Gastroesophageal sphincter (tissue), 4 donors: ENCODE measurements at regions not wholly inside any gene's neighbourhood (a gene's known extent, or its start where the extent isn't known, plus 50 kb on each side); places are given as distances from the start of the nearest gene placed in this dataset.
"Not testable (repeated sequence)": the region's sequence is repeated elsewhere in the genome, so short reads cannot be mapped to it uniquely, and the experiment has no call there.

ENCODE experiments used
- ATAC-seq: fragments of 150-250 bp; one replicate; pipeline ENCODE4 v1.9.1; 2016; ENCODE audit warnings: mild to moderate bottlenecking, moderate library complexity
- H3K27ac ChIP-seq, 4 donors: fragments of 200-600 bp; sonication (generic) in 3 of 4; 1 replicate in 3 of 4; 2 replicates in 1 of 4; pipeline ENCODE4 v1.5.1; 2016 to 2019
- H3K27me3 ChIP-seq: fragments of 200-600 bp; sonication (generic); one replicate; pipeline ENCODE4 v1.5.1; 2019
- H3K36me3 ChIP-seq, 2 donors: fragments of 200-600 bp; sonication (generic); one replicate each; pipeline ENCODE4 v1.5.1; 2019; ENCODE audit warnings: control low read depth in 1 of 2
- H3K4me1 ChIP-seq, 3 donors: fragments of 200-600 bp; sonication (generic); 1 replicate in 2 of 3; 2 replicates in 1 of 3; pipeline ENCODE4 v1.5.1; 2016 to 2019; ENCODE audit warnings: control low read depth in 2 of 3
- H3K4me3 ChIP-seq, 2 donors: fragments of 200-600 bp; sonication (generic); one replicate each; pipeline ENCODE4 v1.5.1; 2019; ENCODE audit warnings: mild to moderate bottlenecking in 1 of 2, moderate library complexity in 1 of 2
- H3K9me3 ChIP-seq, 3 donors: fragments of 200-600 bp; sonication (generic); one replicate each; pipeline ENCODE4 v1.5.1; 2017 to 2019; ENCODE audit warnings: control low read depth in 2 of 3
- EP300 ChIP-seq: sonication (generic); formaldehyde crosslinking; IDR thresholded peaks from one replicate; pipeline ENCODE4 v1.6.1; 2017; ENCODE audit warnings: antibody characterized with exemption, mild to moderate bottlenecking
- POLR2A ChIP-seq, 2 donors: fragments of 450-650 bp; IDR thresholded peaks; one replicate each; pipeline ENCODE4 v1.6.1; 2017; ENCODE audit warnings: antibody characterized with exemption in 2 of 2, mild to moderate bottlenecking in 2 of 2, moderate library complexity in 1 of 2
- POLR2AphosphoS5 ChIP-seq: sonication (generic); formaldehyde crosslinking; IDR thresholded peaks from one replicate; pipeline ENCODE4 v1.6.1; 2017; ENCODE audit warnings: antibody characterized with exemption
- WGBS, 2 donors: methylation state at CpG; one replicate each; pipeline ENCODE4 v1.1.5; 2018; ENCODE audit warnings: low coverage in 1 of 2; 5-methylcytosine and 5-hydroxymethylcytosine counted together
- TF ChIP-seq, protein P1 (sequence below), 4 experiments: fragments of 200-600 bp in 2 of 4; fragments of 450-650 bp in 2 of 4; sonication (generic) in 1 of 4; IDR thresholded peaks; one replicate each; pipeline ENCODE4 v1.5.1; 2017 to 2019; ENCODE audit warnings: antibody characterized with exemption in 4 of 4, mild to moderate bottlenecking in 2 of 4, moderate library complexity in 2 of 4

DNA sequence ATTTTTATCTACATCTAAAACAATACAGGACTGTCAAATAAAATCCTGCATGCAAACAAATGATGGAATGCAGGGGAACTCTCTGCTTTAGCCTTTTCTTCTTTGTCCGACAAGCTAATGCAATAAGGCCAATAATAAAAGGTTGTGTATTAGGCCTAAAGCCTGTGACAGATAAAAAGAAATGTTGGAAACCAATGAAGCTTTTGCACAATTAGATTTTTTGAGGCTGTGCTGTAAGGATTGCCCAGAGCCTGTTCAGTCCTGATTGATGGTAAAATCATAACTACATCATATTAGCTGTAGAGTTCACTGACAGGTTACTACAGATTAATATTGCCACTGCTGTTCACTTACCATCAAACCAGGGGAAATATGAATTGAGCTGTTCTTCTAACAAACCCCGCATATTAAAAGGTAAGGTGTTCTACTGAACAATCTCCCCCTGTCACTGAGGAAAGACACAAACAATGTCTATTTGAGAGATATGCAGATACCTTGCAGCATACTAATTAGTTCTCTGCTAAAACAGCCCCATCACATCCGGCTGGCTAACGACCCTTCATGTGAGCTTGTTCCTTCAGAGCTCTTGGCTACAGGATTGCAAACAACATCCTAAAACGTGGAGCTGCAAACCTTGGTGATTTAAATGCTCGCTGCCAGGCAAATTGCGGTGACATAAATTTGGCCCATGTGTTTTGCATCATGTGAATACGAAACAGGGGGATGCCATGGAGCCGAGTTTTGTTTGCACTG lies 305.4 kb downstream of the MTX2 start:
- WGBS, 2 donors: 61 to 72% methylated on average over 9 of the region's 9 CpGs
- H3K27ac ChIP-seq: no peak overlapping the region
- TF ChIP-seq POLR2A (IDR thresholded peaks at IDR 0.05) (no peak), EP300 (no peak), POLR2AphosphoS5 (no peak)
- TF ChIP-seq, protein P1, sequence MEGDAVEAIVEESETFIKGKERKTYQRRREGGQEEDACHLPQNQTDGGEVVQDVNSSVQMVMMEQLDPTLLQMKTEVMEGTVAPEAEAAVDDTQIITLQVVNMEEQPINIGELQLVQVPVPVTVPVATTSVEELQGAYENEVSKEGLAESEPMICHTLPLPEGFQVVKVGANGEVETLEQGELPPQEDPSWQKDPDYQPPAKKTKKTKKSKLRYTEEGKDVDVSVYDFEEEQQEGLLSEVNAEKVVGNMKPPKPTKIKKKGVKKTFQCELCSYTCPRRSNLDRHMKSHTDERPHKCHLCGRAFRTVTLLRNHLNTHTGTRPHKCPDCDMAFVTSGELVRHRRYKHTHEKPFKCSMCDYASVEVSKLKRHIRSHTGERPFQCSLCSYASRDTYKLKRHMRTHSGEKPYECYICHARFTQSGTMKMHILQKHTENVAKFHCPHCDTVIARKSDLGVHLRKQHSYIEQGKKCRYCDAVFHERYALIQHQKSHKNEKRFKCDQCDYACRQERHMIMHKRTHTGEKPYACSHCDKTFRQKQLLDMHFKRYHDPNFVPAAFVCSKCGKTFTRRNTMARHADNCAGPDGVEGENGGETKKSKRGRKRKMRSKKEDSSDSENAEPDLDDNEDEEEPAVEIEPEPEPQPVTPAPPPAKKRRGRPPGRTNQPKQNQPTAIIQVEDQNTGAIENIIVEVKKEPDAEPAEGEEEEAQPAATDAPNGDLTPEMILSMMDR (IDR thresholded peaks at IDR 0.05): no peak
- H3K36me3 ChIP-seq: no peaks in the 10 kb centered on the region
- H3K27me3 ChIP-seq: peaks cover 23% of the 10 kb centered on the region
- H3K4me3 ChIP-seq: no peak overlapping the region
- no peaks in the 10 kb centered on the region for H3K9me3 ChIP-seq
- no peaks in the 10 kb centered on the region for H3K4me1 ChIP-seq
- ATAC-seq: no peak

DNA sequence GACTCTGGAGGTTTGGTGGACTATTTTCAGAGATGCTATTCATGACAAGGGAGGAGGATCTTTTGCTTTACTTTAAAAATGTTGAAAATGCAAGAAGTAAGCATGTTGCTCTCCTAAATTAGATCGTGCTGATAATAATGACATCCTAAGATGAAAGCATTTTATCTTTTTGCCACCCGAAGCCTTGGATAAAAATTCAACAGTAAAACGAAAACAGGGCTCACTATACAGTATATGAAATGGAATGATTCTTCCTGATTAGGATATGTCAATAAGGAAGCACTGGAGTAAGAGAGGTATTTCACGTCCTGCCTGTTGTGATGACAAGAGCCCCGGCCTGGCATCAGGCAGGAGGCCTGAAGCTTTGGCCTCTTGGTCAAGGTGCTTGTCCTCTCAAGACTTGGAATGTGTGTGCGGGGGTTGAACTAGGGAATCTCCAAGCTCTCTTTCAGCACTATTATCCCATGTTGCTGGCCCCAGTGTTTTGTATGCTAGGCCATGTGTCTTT lies 306.0 kb downstream of the MTX2 start:
- Histone ChIP-seq H3K36me3 (no peaks in the 10 kb centered on the region), H3K4me3 (no peak overlapping the region), H3K27me3 (peaks cover 23% of the 10 kb centered on the region), H3K4me1 (no peaks in the 10 kb centered on the region), H3K27ac (no peak overlapping the region), H3K9me3 (no peaks in the 10 kb centered on the region)
- WGBS, 2 donors: 79 to 81% methylated on average over 6 of the region's 6 CpGs
- ATAC-seq: no peak
- TF ChIP-seq EP300 (no peak), POLR2A (IDR thresholded peaks at IDR 0.05) (no peak), POLR2AphosphoS5 (no peak)
- TF ChIP-seq, protein P1 (IDR thresholded peaks at IDR 0.05): no peak

DNA sequence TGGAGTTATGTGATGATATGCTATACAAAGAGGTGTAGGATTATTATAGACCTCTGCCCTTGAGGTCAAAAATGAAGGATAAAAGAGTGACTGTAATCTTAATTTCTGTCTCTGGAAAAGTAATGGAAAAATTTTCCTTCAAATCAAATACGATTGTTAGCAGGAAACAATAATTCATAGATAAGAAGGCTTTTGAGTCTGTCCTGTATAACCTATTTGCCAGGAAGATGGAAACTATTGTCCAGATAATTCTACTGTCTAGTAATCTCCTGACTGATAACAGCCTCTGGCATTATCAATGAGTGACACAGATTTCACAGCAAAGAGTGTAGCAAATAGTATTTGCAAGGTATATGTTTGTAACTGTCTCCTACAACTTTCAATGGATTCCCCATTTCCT lies 307.8 kb downstream of the MTX2 start:
- WGBS, 2 donors: 40 to 43% methylated on average over 1 of the region's 1 CpG
- Histone ChIP-seq H3K27ac (no peak overlapping the region), H3K27me3 (peaks cover 25% of the 10 kb centered on the region), H3K4me1 (no peaks in the 10 kb centered on the region), H3K9me3 (no peaks in the 10 kb centered on the region), H3K4me3 (no peak overlapping the region), H3K36me3 (no peaks in the 10 kb centered on the region)
- TF ChIP-seq POLR2AphosphoS5 (no peak), EP300 (no peak), POLR2A (IDR thresholded peaks at IDR 0.05) (no peak)
- TF ChIP-seq, protein P1 (IDR thresholded peaks at IDR 0.05): no peak
- no peak for ATAC-seq

DNA sequence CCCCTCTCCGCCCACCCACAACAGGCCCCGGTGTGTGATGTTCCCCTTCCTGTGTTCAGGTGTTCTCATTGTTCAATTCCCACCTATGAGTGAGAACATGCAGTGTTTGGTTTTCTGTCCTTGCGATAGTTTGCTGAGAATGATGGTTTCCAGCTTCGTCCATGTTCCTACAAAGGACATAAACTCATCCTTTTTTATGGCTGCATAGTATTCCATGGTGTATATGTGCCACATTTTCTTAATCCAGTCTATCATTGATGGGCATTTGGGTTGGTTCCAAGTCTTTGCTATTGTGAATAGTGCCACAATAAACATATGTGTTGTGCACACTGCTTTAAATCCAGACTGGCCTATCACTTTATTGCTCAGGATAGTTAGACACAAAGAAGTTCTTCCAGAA lies 309.1 kb downstream of the MTX2 start:
- H3K9me3 ChIP-seq, ATAC-seq, H3K27ac ChIP-seq, H3K36me3 ChIP-seq, H3K4me3 ChIP-seq, H3K4me1 ChIP-seq: not testable (repeated sequence)
- 94 to 100% methylated on average over 3 to 4 of the region's 4 CpGs for whole genome bisulfite sequencing, 2 donors
- peaks cover 16% of the 10 kb centered on the region for H3K27me3 ChIP-seq

DNA sequence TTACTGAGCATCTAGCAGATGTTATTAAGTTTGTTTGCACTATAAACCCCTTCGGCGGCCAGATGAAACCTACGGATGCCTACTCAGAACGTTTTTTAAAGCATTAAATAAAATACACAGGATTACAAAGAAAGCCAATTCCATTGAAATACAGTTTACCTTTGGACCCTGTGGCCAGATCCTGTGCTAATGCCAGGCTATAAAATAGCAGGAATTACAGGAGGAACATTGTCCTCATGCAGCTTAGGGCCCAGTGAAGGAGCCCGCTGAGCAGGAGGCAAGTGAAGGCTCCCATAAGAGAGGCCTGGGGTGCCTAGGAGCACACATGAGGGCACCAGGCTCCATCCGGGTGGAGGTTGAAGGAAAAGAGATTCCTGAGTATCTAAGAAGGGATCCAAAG lies 310.4 kb downstream of the MTX2 start:
- Histone ChIP-seq H3K4me3 (no peak overlapping the region), H3K27me3 (peaks cover 11% of the 10 kb centered on the region), H3K27ac (no peak overlapping the region), H3K9me3 (no peaks in the 10 kb centered on the region), H3K4me1 (peaks cover 0 to 7% (median 0%) of the 10 kb centered on the region in 3 donors), H3K36me3 (no peaks in the 10 kb centered on the region)
- TF ChIP-seq, protein P1 (IDR thresholded peaks at IDR 0.05): no peak
- 78 to 100% methylated on average over 1 to 5 of the region's 6 CpGs for WGBS, 2 donors
- no peak for ATAC-seq
